ENCODE measurements at regions not wholly inside any gene's neighbourhood (a gene's known extent, or its start where the extent isn't known, plus 50 kb on each side); places are given as distances from the start of the nearest gene placed in this dataset.

- intact Hi-C loops (cut with DNase I), result no loop called here
- DNase-seq, result no peak
- TF ChIP-seq, protein P1, sequence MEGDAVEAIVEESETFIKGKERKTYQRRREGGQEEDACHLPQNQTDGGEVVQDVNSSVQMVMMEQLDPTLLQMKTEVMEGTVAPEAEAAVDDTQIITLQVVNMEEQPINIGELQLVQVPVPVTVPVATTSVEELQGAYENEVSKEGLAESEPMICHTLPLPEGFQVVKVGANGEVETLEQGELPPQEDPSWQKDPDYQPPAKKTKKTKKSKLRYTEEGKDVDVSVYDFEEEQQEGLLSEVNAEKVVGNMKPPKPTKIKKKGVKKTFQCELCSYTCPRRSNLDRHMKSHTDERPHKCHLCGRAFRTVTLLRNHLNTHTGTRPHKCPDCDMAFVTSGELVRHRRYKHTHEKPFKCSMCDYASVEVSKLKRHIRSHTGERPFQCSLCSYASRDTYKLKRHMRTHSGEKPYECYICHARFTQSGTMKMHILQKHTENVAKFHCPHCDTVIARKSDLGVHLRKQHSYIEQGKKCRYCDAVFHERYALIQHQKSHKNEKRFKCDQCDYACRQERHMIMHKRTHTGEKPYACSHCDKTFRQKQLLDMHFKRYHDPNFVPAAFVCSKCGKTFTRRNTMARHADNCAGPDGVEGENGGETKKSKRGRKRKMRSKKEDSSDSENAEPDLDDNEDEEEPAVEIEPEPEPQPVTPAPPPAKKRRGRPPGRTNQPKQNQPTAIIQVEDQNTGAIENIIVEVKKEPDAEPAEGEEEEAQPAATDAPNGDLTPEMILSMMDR (IDR thresholded peaks at IDR 0.05), result no peak
- H3K27me3 ChIP-seq, result no peaks in the 10 kb centered on the region
- H3K36me3 ChIP-seq, result no peaks in the 10 kb centered on the region
- no peak for ATAC-seq
- H3K4me3 ChIP-seq, result no peak overlapping the region
- no peak overlapping the region for H3K27ac ChIP-seq
- H3K9me3 ChIP-seq, result peaks cover 0 to 40% of the 10 kb centered on the region in 2 donors
- no peaks in the 10 kb centered on the region for H3K4me1 ChIP-seq
These were observed 90.4 kb upstream of the SALL3 start for GRCh38 chr18:78889250-78889649.

- intact Hi-C loops (cut with DNase I), result no loop called here
- no peak for ATAC-seq
- Histone ChIP-seq H3K4me3 (no peak overlapping the region), H3K9me3 (peaks cover 0 to 32% of the 10 kb centered on the region in 2 donors), H3K27me3 (no peaks in the 10 kb centered on the region), H3K27ac (no peak overlapping the region), H3K4me1 (no peaks in the 10 kb centered on the region), H3K36me3 (no peaks in the 10 kb centered on the region)
- no peak for DNase-seq
- TF ChIP-seq, protein P1 (IDR thresholded peaks at IDR 0.05), result no peak
These were observed 89.2 kb upstream of the SALL3 start for GRCh38 chr18:78890388-78890787.

GRCh38 chr18:78891185-78891762 is 88.3 kb upstream of the SALL3 start:
- DNase-seq (no peak), ATAC-seq (no peak)
- intact Hi-C loops (cut with DNase I), result no loop called here

GRCh38 chr18:78892177-78892576 is 87.4 kb upstream of the SALL3 start:
- no peak for DNase-seq
- intact Hi-C loops (cut with DNase I), result no loop called here
- H3K36me3 ChIP-seq, result no peaks in the 10 kb centered on the region

More at GRCh38 chr18:78891185-78891762, 88.3 kb upstream of the SALL3 start:
- Histone ChIP-seq H3K36me3 (no peaks in the 10 kb centered on the region), H3K4me1 (no peaks in the 10 kb centered on the region), H3K27ac (no peak overlapping the region), H3K4me3 (no peak overlapping the region), H3K9me3 (peaks cover 0 to 28% of the 10 kb centered on the region in 2 donors), H3K27me3 (no peaks in the 10 kb centered on the region)
- TF ChIP-seq, protein P1 (IDR thresholded peaks at IDR 0.05), result no peak

GRCh38 chr18:78892721-78893120 is 86.9 kb upstream of the SALL3 start:
- H3K4me3 ChIP-seq, result no peak overlapping the region
- intact Hi-C loops (cut with DNase I), result no loop called here

More at GRCh38 chr18:78892177-78892576, 87.4 kb upstream of the SALL3 start:
- Histone ChIP-seq H3K9me3 (peaks cover 0 to 28% of the 10 kb centered on the region in 2 donors), H3K4me1 (no peaks in the 10 kb centered on the region), H3K4me3 (no peak overlapping the region), H3K27me3 (no peaks in the 10 kb centered on the region), H3K27ac (no peak overlapping the region)
- TF ChIP-seq, protein P1 (IDR thresholded peaks at IDR 0.05), result no peak
- no peak for ATAC-seq

More at GRCh38 chr18:78892721-78893120, 86.9 kb upstream of the SALL3 start:
- ATAC-seq (no peak), DNase-seq (no peak)
- H3K27me3 ChIP-seq, result no peaks in the 10 kb centered on the region
- no peaks in the 10 kb centered on the region for H3K4me1 ChIP-seq
- H3K36me3 ChIP-seq, result no peaks in the 10 kb centered on the region
- H3K27ac ChIP-seq, result no peak overlapping the region
- TF ChIP-seq, protein P1 (IDR thresholded peaks at IDR 0.05), result no peak
- peaks cover 0 to 28% of the 10 kb centered on the region in 2 donors for H3K9me3 ChIP-seq

Measured in left lung (tissue), 4 donors.